Endodermal cell (in vitro differentiated cells): ENCODE measurements at regions not wholly inside any gene's neighbourhood (a gene's known extent, or its start where the extent isn't known, plus 50 kb on each side); places are given as distances from the start of the nearest gene placed in this dataset.

Experiments
- DNase-seq: peaks from one replicate; pipeline ENCODE4 v3.0.0-alpha.2; 2017
- H3K27ac ChIP-seq: 2 replicates; pipeline ENCODE4 v1.5.1; 2013; ENCODE audit warnings: mild to moderate bottlenecking, low read depth, low read length, moderate library complexity
- H3K27me3 ChIP-seq: 2 replicates; pipeline ENCODE4 v1.6.1; 2013; ENCODE audit warnings: mild to moderate bottlenecking, low read length, moderate library complexity; ENCODE audit not compliant: insufficient read depth, control insufficient read depth, poor library complexity, severe bottlenecking
- H3K36me3 ChIP-seq: 2 replicates; pipeline ENCODE4 v1.7.0; 2013; ENCODE audit warnings: mild to moderate bottlenecking, low read length, moderate library complexity; ENCODE audit not compliant: control insufficient read depth, insufficient read depth
- H3K4me1 ChIP-seq: one replicate; pipeline ENCODE4 v1.7.0; 2013; ENCODE audit warnings: low read length; ENCODE audit not compliant: control insufficient read depth, insufficient read depth
- H3K4me3 ChIP-seq: 2 replicates; pipeline ENCODE4 v1.5.1; 2013; ENCODE audit warnings: mild to moderate bottlenecking, low read length, moderate library complexity
- H3K9ac ChIP-seq: 2 replicates; pipeline ENCODE4 v1.6.1; 2013; ENCODE audit warnings: mild to moderate bottlenecking, low read length, moderate library complexity; ENCODE audit not compliant: poor library complexity, severe bottlenecking; ENCODE audit errors: extremely low read depth
- H3K9me3 ChIP-seq: 2 replicates; pipeline ENCODE4 v1.6.1; 2013; ENCODE audit warnings: mild to moderate bottlenecking, low read length, moderate library complexity; ENCODE audit not compliant: control insufficient read depth
- H3K27ac Mint-ChIP-seq: 2 replicates; pipeline ENCODE4 v1.8.0; 2020; ENCODE audit warnings: mixed read lengths
- H3K27me3 Mint-ChIP-seq: 2 replicates; pipeline ENCODE4 v1.8.0; 2021; ENCODE audit warnings: mild to moderate bottlenecking, mixed read lengths; ENCODE audit not compliant: insufficient read depth
- H3K36me3 Mint-ChIP-seq: 2 replicates; pipeline ENCODE4 v1.8.0; 2020; ENCODE audit warnings: low read depth, mixed read lengths
- H3K4me1 Mint-ChIP-seq: 2 replicates; pipeline ENCODE4 v1.8.0; 2020; ENCODE audit warnings: mixed read lengths
- H3K4me3 Mint-ChIP-seq: 2 replicates; pipeline ENCODE4 v1.8.0; 2020; ENCODE audit warnings: mild to moderate bottlenecking, moderate library complexity, mixed read lengths
- H3K9me3 Mint-ChIP-seq: 2 replicates; pipeline ENCODE4 v1.8.0; 2020; ENCODE audit warnings: mild to moderate bottlenecking, mixed read lengths
- CTCF ChIP-seq: fragments of 200-600 bp; sonication (generic); conservative IDR thresholded peaks from 2 replicates; pipeline ENCODE4 v1.5.0; 2021; ENCODE audit warnings: antibody characterized with exemption, mild to moderate bottlenecking
- WGBS, 2 experiments: methylation state at CpG; one replicate each; pipeline versions ENCODE4 v1.1.5 to v1.1.7; 2013; ENCODE audit warnings: missing lambda C conversion rate in 2 of 2, mixed read lengths in 1 of 2; ENCODE audit not compliant: insufficient coverage in 1 of 2, insufficient read length in 1 of 2; 5-methylcytosine and 5-hydroxymethylcytosine counted together

GRCh38 chr2:221102896-221103688 is 469.0 kb downstream of the EPHA4 start:
- no peaks in the 10 kb centered on the region for H3K36me3 ChIP-seq
- Mint-ChIP-seq H3K36me3 (no peaks in the 10 kb centered on the region), H3K27ac (no peak overlapping the region), H3K27me3 (no peaks in the 10 kb centered on the region), H3K4me3 (no peak overlapping the region), H3K9me3 (no peaks in the 10 kb centered on the region), H3K4me1 (peaks cover 9% of the 10 kb centered on the region)
- TF ChIP-seq CTCF: no peak
- 94 to 97% methylated on average over 3 to 5 of the region's 6 CpGs for WGBS, 2 experiments
- no peak overlapping the region for H3K27ac ChIP-seq
- no peaks in the 10 kb centered on the region for H3K4me1 ChIP-seq
- H3K4me3 ChIP-seq: no peak overlapping the region
- H3K27me3 ChIP-seq: no peaks in the 10 kb centered on the region
- H3K9ac ChIP-seq: no peak overlapping the region
- no peaks in the 10 kb centered on the region for H3K9me3 ChIP-seq
- DNase-seq: no peak

GRCh38 chr2:221103930-221104329 is 468.2 kb downstream of the EPHA4 start:
- H3K4me3 ChIP-seq: no peak overlapping the region
- H3K36me3 ChIP-seq: no peaks in the 10 kb centered on the region
- 90 to 96% methylated on average over 4 to 5 of the region's 5 CpGs for WGBS, 2 experiments
- Mint-ChIP-seq H3K4me3 (no peak overlapping the region), H3K36me3 (no peaks in the 10 kb centered on the region), H3K4me1 (peaks cover 9% of the 10 kb centered on the region), H3K27me3 (no peaks in the 10 kb centered on the region), H3K27ac (no peak overlapping the region), H3K9me3 (no peaks in the 10 kb centered on the region)
- H3K27ac ChIP-seq: no peak overlapping the region
- H3K4me1 ChIP-seq: no peaks in the 10 kb centered on the region
- H3K9me3 ChIP-seq: no peaks in the 10 kb centered on the region
- no peak overlapping the region for H3K9ac ChIP-seq
- no peak for TF ChIP-seq CTCF
- DNase-seq: no peak
- H3K27me3 ChIP-seq: no peaks in the 10 kb centered on the region

- Histone ChIP-seq H3K9ac (no peak overlapping the region), H3K27me3 (no peaks in the 10 kb centered on the region), H3K4me1 (no peaks in the 10 kb centered on the region), H3K4me3 (no peak overlapping the region), H3K9me3 (no peaks in the 10 kb centered on the region), H3K36me3 (no peaks in the 10 kb centered on the region), H3K27ac (peak overlapping the region; percentile 11)
- no peaks in the 10 kb centered on the region for H3K36me3 Mint-ChIP-seq
- no peaks in the 10 kb centered on the region for H3K27me3 Mint-ChIP-seq
- peak; percentile 77 for DNase-seq
- H3K4me3 Mint-ChIP-seq: no peak overlapping the region
- 78 to 89% methylated on average over 12 of the region's 12 CpGs for WGBS, 2 experiments
- no peaks in the 10 kb centered on the region for H3K9me3 Mint-ChIP-seq
- H3K4me1 Mint-ChIP-seq: peaks cover 9% of the 10 kb centered on the region
- peak; percentile 41 for TF ChIP-seq CTCF
- no peak overlapping the region for H3K27ac Mint-ChIP-seq
These were observed 467.7 kb downstream of the EPHA4 start for GRCh38 chr2:221104361-221104811.
